PC-9 (cell line): ENCODE measurements at regions not wholly inside any gene's neighbourhood (a gene's known extent, or its start where the extent isn't known, plus 50 kb on each side); places are given as distances from the start of the nearest gene placed in this dataset.

ENCODE experiments used
- BruUV-seq: library from RNA; stranded (reverse); fragments of 400-500 nt; replicated peaks from 2 replicates; lab custom pipeline; 2021; lab: Mats Ljungman, UMichigan
- CTCF ChIA-PET: fragments of 300-600 bp; sonication (Branson Sonifier 250); formaldehyde crosslinking; loops from one replicate; lab custom pipeline; 2022; ENCODE audit warnings: antibody characterized with exemption; lab: Charles Lee
- POLR2A ChIA-PET: fragments of 300-600 bp; sonication (Branson Sonifier 250); formaldehyde crosslinking; loops from one replicate; lab custom pipeline; 2022; ENCODE audit warnings: antibody characterized with exemption; ENCODE audit not compliant: unreplicated experiment; lab: Charles Lee
- DNase-seq, 2 experiments: peaks; one replicate each; pipeline versions ENCODE4 v3.0.0 to v3.0.0-alpha.2; 2015 to 2022; ENCODE audit warnings: mixed read lengths in 1 of 2
- H2AFZ ChIP-seq: fragments of 200-600 bp; sonication (generic); 2 replicates; pipeline ENCODE4 v1.8.1; 2017; ENCODE audit warnings: antibody characterized with exemption
- H3F3A ChIP-seq: fragments of 200-600 bp; sonication (generic); 2 replicates; pipeline ENCODE4 v1.8.1; 2017; ENCODE audit warnings: antibody characterized with exemption, mild to moderate bottlenecking, low read depth; ENCODE audit not compliant: insufficient read depth
- H3K27ac ChIP-seq: fragments of 200-600 bp; sonication (generic); 2 replicates; pipeline ENCODE4 v1.6.1; 2016; ENCODE audit warnings: mixed run types
- H3K27me3 ChIP-seq: fragments of 200-600 bp; sonication (generic); 2 replicates; pipeline ENCODE4 v1.6.1; 2016; ENCODE audit warnings: low read depth, mixed run types; ENCODE audit not compliant: insufficient read depth
- H3K36me3 ChIP-seq: fragments of 200-600 bp; sonication (generic); 2 replicates; pipeline ENCODE4 v1.6.1; 2016; ENCODE audit warnings: low read depth, mixed run types
- H3K4me1 ChIP-seq: fragments of 200-600 bp; sonication (generic); replicated peaks from 2 replicates; pipeline ENCODE4 v1.6.1; 2016; ENCODE audit warnings: mixed run types; ENCODE audit not compliant: insufficient read depth
- H3K4me2 ChIP-seq: fragments of 200-600 bp; sonication (generic); 2 replicates; pipeline ENCODE4 v1.6.1; 2017; ENCODE audit warnings: mixed run types
- H3K4me3 ChIP-seq: fragments of 200-600 bp; sonication (generic); 2 replicates; pipeline ENCODE4 v1.6.1; 2016; ENCODE audit warnings: mixed run types
- H3K79me2 ChIP-seq: fragments of 200-600 bp; sonication (generic); 2 replicates; pipeline ENCODE4 v1.6.1; 2017; ENCODE audit warnings: low read depth, mixed run types
- H3K9me2 ChIP-seq: fragments of 200-600 bp; sonication (generic); 2 replicates; pipeline ENCODE4 v1.8.1; 2017; ENCODE audit warnings: mild to moderate bottlenecking; ENCODE audit not compliant: insufficient read depth
- H3K9me3 ChIP-seq: fragments of 200-600 bp; sonication (generic); 2 replicates; pipeline ENCODE4 v1.8.1; 2016; ENCODE audit warnings: low read depth; ENCODE audit not compliant: insufficient read depth
- H4K20me1 ChIP-seq: fragments of 200-600 bp; sonication (generic); 2 replicates; pipeline ENCODE4 v1.8.1; 2017; ENCODE audit not compliant: insufficient read depth
- CTCF ChIP-seq: fragments of 200-600 bp; sonication (generic); conservative IDR thresholded peaks from 2 replicates; pipeline ENCODE4 v1.6.1; 2017; ENCODE audit warnings: mixed run types, antibody characterized with exemption, mild to moderate bottlenecking, moderate library complexity
- EZH2 ChIP-seq: fragments of 200-600 bp; sonication (generic); IDR thresholded peaks from 2 replicates; pipeline ENCODE4 v1.8.0; 2017; ENCODE audit warnings: antibody characterized with exemption, low read depth
- intact Hi-C: fragments of 100-400 bp; cut with micrococcal nuclease; formaldehyde crosslinking; loops from one replicate; pipeline ENCODE4 v1.10.0; 2022; ENCODE audit not compliant: unreplicated experiment

GRCh38 chr6:74357321-74357720 is 661.3 kb downstream of the CD109 start:
- intact Hi-C loops: no loop called here
- Histone ChIP-seq H3K4me2 (no peak overlapping the region), H3K27me3 (no peaks in the 10 kb centered on the region), H3K27ac (no peak overlapping the region), H2AFZ (no peak overlapping the region), H3K4me3 (no peak overlapping the region), H3K4me1 (no peaks in the 10 kb centered on the region), H3K9me3 (no peaks in the 10 kb centered on the region), H3K9me2 (0 out of 2 replicates have a peak, but pooled peaks cover 5% of the 10 kb centered on the region), H3K36me3 (no peaks in the 10 kb centered on the region), H3F3A (no peaks in the 10 kb centered on the region), H4K20me1 (no peaks in the 10 kb centered on the region; the same call in 1 of the 2 replicates), H3K79me2 (no peaks in the 10 kb centered on the region)
- DNase-seq: no peak
- ChIA-PET POLR2A (no interaction called here), CTCF (no interaction called here)
- TF ChIP-seq EZH2: no peak
- no peak for TF ChIP-seq CTCF
- BruUV-seq: no TSS peak

- CTCF ChIA-PET: interaction anchor here (0.7 kb wide), 1 partner anchor 321 kb away, joined by 3 read pairs; no protein-coding TSS in a partner anchor
- no peaks in the 10 kb centered on the region for H3F3A ChIP-seq
Observed at GRCh38 chr6:74356391-74356790, 660.4 kb downstream of the CD109 start.

GRCh38 chr6:74346936-74347535 is 651.0 kb downstream of the CD109 start:
- H3K4me2 ChIP-seq: no peak overlapping the region
- H3F3A ChIP-seq: no peaks in the 10 kb centered on the region
- no peaks in the 10 kb centered on the region for H3K27me3 ChIP-seq
- DNase-seq: no peak
- intact Hi-C loops: no loop called here
- ChIA-PET POLR2A (no interaction called here), CTCF (no interaction called here)
- no peak overlapping the region for H3K4me3 ChIP-seq
- no peaks in the 10 kb centered on the region for H3K9me3 ChIP-seq
- no TSS peak for BruUV-seq
- H3K36me3 ChIP-seq: no peaks in the 10 kb centered on the region
- no peak overlapping the region for H3K27ac ChIP-seq
- no peaks in the 10 kb centered on the region for H3K79me2 ChIP-seq
- no peaks in the 10 kb centered on the region for H4K20me1 ChIP-seq
- TF ChIP-seq EZH2 (no peak), CTCF (no peak)
- no peaks in the 10 kb centered on the region for H3K4me1 ChIP-seq
- no peak overlapping the region for H2AFZ ChIP-seq
- no peaks in the 10 kb centered on the region for H3K9me2 ChIP-seq

More at GRCh38 chr6:74356391-74356790, 660.4 kb downstream of the CD109 start:
- no peak for DNase-seq
- BruUV-seq: no TSS peak
- no peaks in the 10 kb centered on the region for H3K4me1 ChIP-seq
- no peaks in the 10 kb centered on the region for H3K36me3 ChIP-seq
- POLR2A ChIA-PET: no interaction called here
- intact Hi-C loops: no loop called here
- H3K4me3 ChIP-seq: no peak overlapping the region
- no peak overlapping the region for H2AFZ ChIP-seq
- H3K9me3 ChIP-seq: no peaks in the 10 kb centered on the region
- no peak overlapping the region for H3K27ac ChIP-seq
- no peaks in the 10 kb centered on the region for H3K79me2 ChIP-seq
- H4K20me1 ChIP-seq: no peaks in the 10 kb centered on the region; the same call in 1 of the 2 replicates
- H3K27me3 ChIP-seq: no peaks in the 10 kb centered on the region
- no peak overlapping the region for H3K4me2 ChIP-seq
- no peak for TF ChIP-seq EZH2
- 0 out of 2 replicates have a peak, but pooled peaks cover 5% of the 10 kb centered on the region for H3K9me2 ChIP-seq
